ENCODE measurements at regions not wholly inside any gene's neighbourhood (a gene's known extent, or its start where the extent isn't known, plus 50 kb on each side); places are given as distances from the start of the nearest gene placed in this dataset.

- no peak for ATAC-seq
- FAIRE-seq, result no peak
- intact Hi-C loops (cut with DNase I), result no loop called here
- no peak for TF ChIP-seq CTCF (IDR thresholded peaks at IDR 0.05)
- no peak overlapping the region for H3K4me3 ChIP-seq
- no peaks in the 10 kb centered on the region for H3K4me1 ChIP-seq
- H3K9me3 ChIP-seq, result no peaks in the 10 kb centered on the region
- H3K27me3 ChIP-seq, result no peaks in the 10 kb centered on the region
- 51 to 55% methylated on average over 5 of the region's 5 CpGs for WGBS, 2 donors
- no peak for DNase-seq
- no peaks in the 10 kb centered on the region for H3K36me3 ChIP-seq
- no peak overlapping the region for H3K27ac ChIP-seq
Observed at GRCh38 chr10:113452146-113452845, 100.6 kb upstream of the HABP2 start.

GRCh38 chr10:113453351-113453750 lies 99.5 kb upstream of the HABP2 start:
- Histone ChIP-seq H3K36me3 (no peaks in the 10 kb centered on the region), H3K9me3 (no peaks in the 10 kb centered on the region), H3K4me3 (no peak overlapping the region), H3K27me3 (no peaks in the 10 kb centered on the region), H3K4me1 (no peaks in the 10 kb centered on the region), H3K27ac (no peak overlapping the region)
- FAIRE-seq (no peak), DNase-seq (no peak), ATAC-seq (no peak)
- no peak for TF ChIP-seq CTCF (IDR thresholded peaks at IDR 0.05)
- 85 to 93% methylated on average over 6 of the region's 6 CpGs for WGBS, 2 donors
- intact Hi-C loops (cut with DNase I), result no loop called here

GRCh38 chr10:113454341-113455061 lies 98.4 kb upstream of the HABP2 start:
- peak; percentile 40 to 77 (median 58) for DNase-seq
- no peaks in the 10 kb centered on the region for H3K9me3 ChIP-seq
- intact Hi-C loops (cut with DNase I), result no loop called here
- WGBS, 2 donors, result 2 to 7% methylated on average over 15 of the region's 15 CpGs
- H3K36me3 ChIP-seq, result no peaks in the 10 kb centered on the region
- ATAC-seq, result peak; percentile 81 to 88 (median 84)
- H3K4me1 ChIP-seq, result no peaks in the 10 kb centered on the region
- no peak for FAIRE-seq
- no peak overlapping the region for H3K27ac ChIP-seq
- H3K4me3 ChIP-seq, result no peak overlapping the region
- peak; percentile 36 to 62 (median 49) for TF ChIP-seq CTCF (IDR thresholded peaks at IDR 0.05)
- no peaks in the 10 kb centered on the region for H3K27me3 ChIP-seq

- no peak overlapping the region for H3K27ac ChIP-seq
- peak in 1 of 4 donors; percentile 15 for ATAC-seq
- intact Hi-C loops (cut with DNase I), result no loop called here
- WGBS, 2 donors, result 57 to 60% methylated on average over 3 of the region's 3 CpGs
- no peaks in the 10 kb centered on the region for H3K9me3 ChIP-seq
- no peak for FAIRE-seq
- peak in 1 of 6 donors; percentile 1 for DNase-seq
- no peaks in the 10 kb centered on the region for H3K4me1 ChIP-seq
- no peaks in the 10 kb centered on the region for H3K36me3 ChIP-seq
- TF ChIP-seq CTCF (IDR thresholded peaks at IDR 0.05), result no peak
- no peaks in the 10 kb centered on the region for H3K27me3 ChIP-seq
- H3K4me3 ChIP-seq, result no peak overlapping the region
Observed at GRCh38 chr10:113455947-113456346, 96.9 kb upstream of the HABP2 start.

- H3K27ac ChIP-seq, result no peak overlapping the region
- ATAC-seq, result no peak
- H3K36me3 ChIP-seq, result no peaks in the 10 kb centered on the region
- intact Hi-C loops (cut with DNase I), result no loop called here
- TF ChIP-seq CTCF (IDR thresholded peaks at IDR 0.05), result no peak
- H3K9me3 ChIP-seq, result no peaks in the 10 kb centered on the region
- no peak overlapping the region for H3K4me3 ChIP-seq
- WGBS, 2 donors, result 83 to 94% methylated on average over 6 of the region's 6 CpGs
- FAIRE-seq, result no peak
- H3K27me3 ChIP-seq, result no peaks in the 10 kb centered on the region
- no peaks in the 10 kb centered on the region for H3K4me1 ChIP-seq
- peak in 1 of 6 donors; percentile 9 for DNase-seq
Observed at GRCh38 chr10:113456741-113457140, 96.1 kb upstream of the HABP2 start.

Measured in pancreas (tissue), 10 donors.